ENCODE measurements at regions not wholly inside any gene's neighbourhood (a gene's known extent, or its start where the extent isn't known, plus 50 kb on each side); places are given as distances from the start of the nearest gene placed in this dataset.

DNA sequence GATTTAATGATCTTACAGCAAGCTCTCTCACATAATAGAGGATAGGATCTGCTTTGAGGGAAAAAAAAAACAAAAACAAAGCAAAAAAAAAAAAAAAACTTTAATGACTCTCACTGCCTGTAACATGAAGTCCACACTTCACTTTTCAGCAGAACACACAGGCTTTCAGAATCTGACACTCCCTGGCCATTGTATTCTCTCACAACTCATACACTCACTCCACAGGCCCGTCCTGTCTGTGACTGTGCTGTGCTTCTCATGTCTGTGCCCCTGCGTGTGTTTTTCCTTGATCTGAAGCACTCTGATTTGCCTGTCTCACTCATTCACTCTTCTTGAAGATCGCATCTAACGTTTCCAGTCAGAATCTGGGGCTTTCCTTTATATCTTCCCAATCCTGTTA is 460.8 kb downstream of the TMA16 start:
- TF ChIP-seq, protein P1, sequence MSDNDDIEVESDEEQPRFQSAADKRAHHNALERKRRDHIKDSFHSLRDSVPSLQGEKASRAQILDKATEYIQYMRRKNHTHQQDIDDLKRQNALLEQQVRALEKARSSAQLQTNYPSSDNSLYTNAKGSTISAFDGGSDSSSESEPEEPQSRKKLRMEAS (IDR thresholded peaks at IDR 0.05): no peak
- TF ChIP-seq CTCF (IDR thresholded peaks at IDR 0.05; ENCODE audit: low read depth, low read length, missing input control): no peak
- TF ChIP-seq GABPA (IDR thresholded peaks at IDR 0.05 in 1 of 2, conservative IDR thresholded peaks at IDR 0.05 in 1 of 2): no peak
- TF ChIP-seq NR2F2 (IDR thresholded peaks at IDR 0.05): no peak
- TF ChIP-seq, protein P2, sequence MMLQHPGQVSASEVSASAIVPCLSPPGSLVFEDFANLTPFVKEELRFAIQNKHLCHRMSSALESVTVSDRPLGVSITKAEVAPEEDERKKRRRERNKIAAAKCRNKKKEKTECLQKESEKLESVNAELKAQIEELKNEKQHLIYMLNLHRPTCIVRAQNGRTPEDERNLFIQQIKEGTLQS (IDR thresholded peaks at IDR 0.05): no peak
- TF ChIP-seq JUND (IDR thresholded peaks at IDR 0.05): no peak
- no peak for TF ChIP-seq FOXA2 (IDR thresholded peaks at IDR 0.05)
- TF ChIP-seq REST (IDR thresholded peaks at IDR 0.05): no peak
- TF ChIP-seq SP1 (IDR thresholded peaks at IDR 0.05): no peak
- TF ChIP-seq TAF1 (conservative IDR thresholded peaks at IDR 0.05): no peak
- no peak for TF ChIP-seq RXRA (IDR thresholded peaks at IDR 0.05)
- TF ChIP-seq RAD21 (IDR thresholded peaks at IDR 0.05): no peak
- TF ChIP-seq, protein P3, sequence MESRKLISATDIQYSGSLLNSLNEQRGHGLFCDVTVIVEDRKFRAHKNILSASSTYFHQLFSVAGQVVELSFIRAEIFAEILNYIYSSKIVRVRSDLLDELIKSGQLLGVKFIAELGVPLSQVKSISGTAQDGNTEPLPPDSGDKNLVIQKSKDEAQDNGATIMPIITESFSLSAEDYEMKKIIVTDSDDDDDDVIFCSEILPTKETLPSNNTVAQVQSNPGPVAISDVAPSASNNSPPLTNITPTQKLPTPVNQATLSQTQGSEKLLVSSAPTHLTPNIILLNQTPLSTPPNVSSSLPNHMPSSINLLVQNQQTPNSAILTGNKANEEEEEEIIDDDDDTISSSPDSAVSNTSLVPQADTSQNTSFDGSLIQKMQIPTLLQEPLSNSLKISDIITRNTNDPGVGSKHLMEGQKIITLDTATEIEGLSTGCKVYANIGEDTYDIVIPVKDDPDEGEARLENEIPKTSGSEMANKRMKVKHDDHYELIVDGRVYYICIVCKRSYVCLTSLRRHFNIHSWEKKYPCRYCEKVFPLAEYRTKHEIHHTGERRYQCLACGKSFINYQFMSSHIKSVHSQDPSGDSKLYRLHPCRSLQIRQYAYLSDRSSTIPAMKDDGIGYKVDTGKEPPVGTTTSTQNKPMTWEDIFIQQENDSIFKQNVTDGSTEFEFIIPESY (IDR thresholded peaks at IDR 0.05): no peak
- no peak for TF ChIP-seq FOXA1 (IDR thresholded peaks at IDR 0.05)

All from liver (tissue), 3 donors.